ENCODE measurements at regions not wholly inside any gene's neighbourhood (a gene's known extent, or its start where the extent isn't known, plus 50 kb on each side); places are given as distances from the start of the nearest gene placed in this dataset.
"Not testable (repeated sequence)": the region's sequence is repeated elsewhere in the genome, so short reads cannot be mapped to it uniquely, and the experiment has no call there.

- no peak for DNase-seq
Measured at GRCh38 chr1:9442278-9442846, 96.9 kb upstream of the SLC25A33 start.

- DNase-seq: no peak
Measured at GRCh38 chr1:9442986-9443385, 96.3 kb upstream of the SLC25A33 start.

- DNase-seq: no peak
Measured at GRCh38 chr1:9443913-9444445, 95.3 kb upstream of the SLC25A33 start.

DNA sequence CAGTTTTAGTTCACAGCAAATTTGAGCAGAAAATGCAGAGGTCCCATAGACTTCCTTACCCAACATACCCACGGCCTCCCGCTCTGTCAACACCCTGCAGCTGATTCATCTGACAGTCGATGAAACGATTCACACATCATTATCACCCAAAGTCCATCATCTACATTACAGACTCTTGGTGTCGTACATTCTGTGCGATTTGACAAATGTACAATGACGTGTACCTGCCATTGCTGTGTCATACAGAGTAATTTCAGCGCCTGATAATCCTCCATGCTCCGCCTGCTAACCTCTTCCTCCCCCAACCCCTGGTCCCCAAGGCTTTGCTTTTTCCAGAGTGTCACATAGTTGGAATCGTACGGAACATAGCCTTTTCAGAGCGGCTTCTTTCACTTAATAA is 94.7 kb upstream of the SLC25A33 start:
- DNase-seq: no peak

DNA sequence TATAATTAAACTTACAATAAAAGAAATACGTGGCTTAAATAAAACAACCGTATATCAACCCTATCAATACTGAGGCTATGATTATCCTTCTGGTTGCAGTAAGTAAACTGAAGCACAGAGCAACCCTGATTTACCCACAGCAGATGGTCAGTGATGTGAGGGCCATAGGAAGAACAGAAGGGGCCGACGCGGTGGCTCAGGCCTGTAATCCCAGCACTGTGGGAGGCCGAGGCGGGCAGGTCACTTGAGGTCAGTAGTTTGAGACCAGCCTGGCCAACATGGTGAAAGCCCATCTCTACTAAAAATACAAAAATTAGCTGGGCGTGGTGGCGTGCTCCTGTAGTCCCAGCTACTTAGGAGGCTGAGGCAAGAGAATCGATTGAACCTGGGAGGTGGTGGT is 94.2 kb upstream of the SLC25A33 start:
- DNase-seq: not testable (repeated sequence)

- DNase-seq: no peak
Measured at GRCh38 chr1:9447215-9447960, 91.9 kb upstream of the SLC25A33 start.

- no peak for DNase-seq
Measured at GRCh38 chr1:9448132-9449109, 90.8 kb upstream of the SLC25A33 start.

DNA sequence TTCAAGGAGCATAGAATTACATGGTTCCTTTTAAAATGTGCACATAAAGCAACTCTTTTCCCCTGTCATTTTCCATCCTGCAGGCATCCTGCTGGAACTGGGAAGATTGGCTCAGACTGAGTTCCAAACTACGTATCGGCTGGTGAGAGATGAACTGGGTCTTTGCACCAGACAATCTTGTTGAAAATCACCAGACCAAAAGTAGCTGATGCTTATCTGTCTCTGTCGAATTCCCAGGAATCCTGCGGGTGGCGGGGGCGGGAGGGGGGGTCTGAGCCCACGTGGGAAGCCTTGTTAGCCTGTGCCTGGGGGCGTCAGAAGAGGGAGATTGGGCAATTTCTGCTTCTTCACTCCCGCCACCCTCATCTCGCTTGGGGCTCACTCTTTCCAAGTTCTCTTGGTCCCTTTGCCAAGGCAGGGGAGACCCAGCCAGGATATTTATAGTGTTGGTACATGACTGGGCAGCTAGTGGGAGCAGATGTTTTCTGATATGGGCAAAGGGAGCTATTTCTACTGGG is 90.1 kb upstream of the SLC25A33 start:
- no peak for DNase-seq

DNA sequence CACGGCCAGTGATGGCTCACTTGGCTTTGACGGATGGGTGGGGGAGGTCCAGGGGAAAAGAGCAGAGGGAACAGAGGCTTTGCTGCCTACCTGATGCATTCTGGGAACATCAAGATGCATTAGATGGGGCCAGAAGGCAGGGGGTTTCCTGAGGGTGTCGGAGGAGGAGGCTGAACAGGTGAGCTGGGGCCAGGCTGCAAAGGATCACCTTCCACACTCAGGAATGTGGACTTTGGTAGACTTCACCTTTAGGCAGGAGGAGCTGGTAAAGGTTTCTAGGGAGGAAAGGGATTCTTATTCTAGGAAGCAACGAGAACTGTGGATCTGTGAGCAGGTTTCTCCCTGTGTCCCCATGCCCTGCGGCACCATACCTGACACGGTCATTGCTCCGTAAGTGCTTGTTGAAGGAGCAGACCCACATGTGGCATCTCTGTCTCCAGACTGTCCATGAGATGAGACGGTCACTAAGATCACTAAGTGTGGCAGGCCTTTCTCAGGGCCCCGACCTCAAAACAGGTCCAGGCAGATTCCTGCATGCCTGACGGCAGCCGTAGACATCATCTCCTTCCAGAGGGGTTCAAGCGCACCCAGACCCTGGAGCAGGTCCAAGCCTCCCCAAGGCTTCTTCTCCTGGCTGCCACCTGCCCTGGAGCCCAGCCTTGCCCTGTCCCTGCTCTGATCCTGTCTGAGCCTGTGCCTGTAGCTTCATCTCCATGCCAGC is 89.1 kb upstream of the SLC25A33 start:
- no peak for DNase-seq

GRCh38 chr1:9451081-9451480 is 88.2 kb upstream of the SLC25A33 start:
- DNase-seq: no peak

DNA sequence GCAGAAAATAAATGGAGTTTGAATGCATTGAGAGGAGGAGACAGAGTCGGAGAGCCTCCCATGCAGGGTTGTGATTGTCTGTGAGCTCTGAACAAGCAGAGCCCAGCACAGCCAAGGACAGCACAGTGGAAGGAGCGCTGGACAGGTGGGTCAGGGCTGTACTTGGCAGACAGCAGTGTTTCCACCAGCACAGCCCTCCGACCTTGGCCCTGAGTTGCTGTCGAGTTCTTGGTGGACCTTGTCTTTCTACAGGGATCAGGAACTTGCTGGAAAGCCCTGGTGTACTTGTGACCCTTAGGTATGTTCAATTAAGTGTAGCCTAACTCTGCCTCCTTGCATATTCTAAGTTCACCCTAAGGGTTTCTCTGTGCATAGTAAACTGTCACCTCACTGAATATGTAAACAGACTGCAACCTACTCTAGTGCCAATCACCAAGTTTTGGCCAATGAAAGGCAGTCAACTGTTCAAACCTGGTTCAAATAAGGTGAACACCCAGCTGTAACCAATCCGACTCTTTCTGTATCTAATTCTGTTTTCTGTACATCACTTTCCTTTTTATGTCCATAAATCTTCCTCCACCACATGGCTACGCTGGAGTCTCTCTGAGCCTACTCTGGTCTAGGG is 86.6 kb upstream of the SLC25A33 start:
- no peak for DNase-seq

DNA sequence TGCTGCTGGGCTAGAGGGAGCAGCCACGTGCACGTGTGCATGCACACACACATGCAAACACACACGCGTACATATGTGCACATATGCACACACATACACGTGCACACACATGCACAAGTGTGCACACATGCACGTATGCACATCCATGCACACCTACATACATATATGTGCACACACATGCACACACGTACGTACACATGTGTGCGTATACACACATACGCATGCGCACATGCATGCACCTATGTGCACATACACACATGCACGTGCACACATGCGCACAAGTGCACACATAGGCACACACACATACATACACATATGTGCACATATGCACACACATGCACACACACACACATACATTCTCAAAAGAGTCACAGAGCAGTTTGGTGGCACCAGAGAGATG is 85.9 kb upstream of the SLC25A33 start:
- DNase-seq: no peak

DNA sequence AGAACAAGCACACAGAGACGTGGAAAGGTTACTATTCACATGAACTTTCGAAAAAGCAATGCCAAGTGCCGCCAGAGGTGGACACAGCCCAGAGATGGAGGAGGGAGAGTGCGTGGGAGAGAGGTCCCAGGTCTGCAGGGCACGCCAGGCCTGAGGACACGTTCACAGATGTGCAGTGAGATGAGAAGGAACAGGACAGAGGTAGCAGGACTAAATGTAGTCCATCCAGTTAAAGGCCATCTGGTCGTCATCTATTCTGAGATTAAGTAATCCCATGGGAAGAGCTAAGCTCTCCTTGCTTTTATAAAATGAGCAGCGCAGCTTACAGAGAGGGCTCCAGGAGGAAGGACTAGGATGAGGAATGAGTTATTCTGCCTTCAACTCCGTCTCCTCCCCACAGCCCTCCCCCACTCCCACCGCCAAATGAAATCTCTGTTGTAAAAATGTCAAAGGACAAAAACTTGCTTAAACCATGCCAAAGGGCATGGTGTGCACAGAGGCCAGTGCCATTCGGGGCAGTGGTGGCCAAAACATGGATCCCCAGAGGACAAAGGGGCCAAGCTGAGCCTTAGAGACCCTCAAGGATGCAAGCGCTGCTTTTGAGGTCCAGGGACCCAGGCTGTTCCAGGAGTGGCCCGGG is 85.4 kb upstream of the SLC25A33 start:
- no peak for DNase-seq

- no peak for DNase-seq
Measured at GRCh38 chr1:9454494-9455066, 84.7 kb upstream of the SLC25A33 start.

- DNase-seq: peak; percentile 60
Measured at GRCh38 chr1:9455487-9456234, 83.6 kb upstream of the SLC25A33 start.

- no peak for DNase-seq
Measured at GRCh38 chr1:9456833-9457232, 82.4 kb upstream of the SLC25A33 start.

DNA sequence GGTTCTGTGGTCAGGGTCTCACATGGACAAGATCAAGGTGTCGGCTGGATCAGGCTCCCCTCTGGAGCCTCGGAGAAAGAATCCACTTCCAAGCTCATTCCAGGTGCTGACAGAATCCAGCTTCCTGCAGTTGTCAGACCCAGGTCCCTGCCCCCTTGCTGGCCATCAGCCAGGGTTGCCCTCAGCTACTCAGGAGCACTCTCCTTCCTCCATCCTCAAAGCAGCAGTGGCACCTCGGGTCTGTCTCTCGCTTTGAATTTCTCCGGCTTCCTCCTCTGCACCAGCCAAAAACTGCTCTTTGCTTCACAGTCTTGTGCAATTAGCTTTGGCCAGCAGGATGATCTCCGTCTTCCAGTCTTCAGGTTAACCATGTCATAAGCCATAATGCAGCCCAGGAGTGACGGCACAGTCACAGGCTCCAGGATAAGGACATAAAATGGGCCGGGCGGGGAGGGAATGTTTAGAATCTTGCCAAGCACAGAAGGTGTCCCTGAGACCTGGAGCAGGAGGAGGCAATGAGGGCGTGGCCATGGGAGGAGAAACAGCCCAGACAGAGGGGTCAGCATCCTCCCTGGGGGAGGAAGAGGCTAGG is 79.4 kb upstream of the SLC25A33 start:
- no peak for DNase-seq

- no peak for DNase-seq
Measured at GRCh38 chr1:9465640-9466039, 73.6 kb upstream of the SLC25A33 start.

Measured in T-helper 9 cell (primary cell).